Fibroblast of villous mesenchyme (primary cell): ENCODE measurements at regions not wholly inside any gene's neighbourhood (a gene's known extent, or its start where the extent isn't known, plus 50 kb on each side); places are given as distances from the start of the nearest gene placed in this dataset.
A peak's percentile ranks its signal among the peaks of the same experiment; 100 is the strongest.

Experiments used
- DNase-seq: peaks from one replicate; pipeline ENCODE4 v3.0.0-alpha.2; 2010; ENCODE audit warnings: low read depth
- H3K4me3 ChIP-seq: 2 replicates; pipeline ENCODE4 v1.5.1; 2011; ENCODE audit warnings: low read depth, mild to moderate bottlenecking, low read length
- CTCF ChIP-seq: IDR thresholded peaks from 2 replicates; pipeline ENCODE4 v1.5.1; 2012; ENCODE audit warnings: low read depth, mild to moderate bottlenecking, low read length; ENCODE audit not compliant: insufficient read depth

DNA sequence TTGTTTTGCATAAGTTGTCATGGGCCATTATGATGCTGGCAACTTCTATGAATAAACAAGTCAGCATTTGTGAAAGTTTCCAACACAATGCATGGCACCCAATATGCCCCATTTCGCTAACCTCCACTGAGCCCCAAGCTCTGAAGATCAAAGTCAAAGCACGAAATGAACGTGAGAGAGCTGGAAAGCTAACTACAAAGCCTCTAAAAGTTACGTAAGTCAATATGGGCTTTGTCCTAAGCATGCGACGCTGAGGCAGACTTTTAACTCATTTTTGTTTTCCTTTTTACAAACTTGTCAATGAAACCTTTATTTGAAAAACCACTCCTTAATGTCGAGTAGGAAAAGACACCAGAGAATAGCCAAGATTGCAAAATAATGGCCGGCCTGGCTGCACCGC, 131.6 kb upstream of the NUDT7 start:
- DNase-seq = no peak
- no peak overlapping the region for H3K4me3 ChIP-seq
- no peak for TF ChIP-seq CTCF

DNA sequence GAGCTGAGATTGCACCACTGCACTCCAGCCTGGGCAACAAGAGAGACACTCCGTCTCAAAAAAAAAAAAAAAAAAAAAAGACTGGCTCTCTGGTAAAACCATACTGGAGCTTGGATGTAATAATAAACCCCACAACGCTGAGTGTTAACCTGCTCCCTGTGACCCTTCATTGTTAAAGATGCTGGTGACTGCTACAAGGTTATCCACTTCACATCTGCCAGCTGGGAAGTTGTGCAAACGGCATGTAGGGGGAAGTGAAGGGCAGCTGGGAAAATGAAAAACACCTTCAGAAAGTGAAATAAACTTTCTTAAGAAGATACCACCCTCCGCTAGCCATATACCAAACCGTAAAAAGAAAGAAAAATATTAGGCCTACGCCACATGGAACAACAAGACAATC, 131.0 kb upstream of the NUDT7 start:
- no peak for DNase-seq
- no peak for TF ChIP-seq CTCF
- no peak overlapping the region for H3K4me3 ChIP-seq

DNA sequence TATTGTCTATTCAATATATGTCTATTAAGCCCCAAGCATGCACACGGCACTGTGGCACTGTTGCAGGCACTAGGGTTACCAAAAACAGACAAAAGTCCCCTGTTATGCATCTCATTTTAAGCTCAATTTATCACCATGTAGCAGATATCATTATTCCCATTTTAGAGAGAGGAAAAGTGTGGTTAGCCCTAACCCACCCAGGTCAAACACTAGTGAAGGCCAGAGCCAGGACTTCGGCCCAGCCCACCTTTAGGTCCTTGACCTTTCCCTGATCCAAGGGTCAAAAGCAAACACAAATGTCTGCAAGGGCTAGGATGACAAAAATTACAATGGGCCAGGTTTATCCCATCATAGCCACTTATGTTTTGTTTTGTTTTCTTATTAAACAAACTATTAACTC, 130.3 kb upstream of the NUDT7 start:
- H3K4me3 ChIP-seq = no peak overlapping the region
- TF ChIP-seq CTCF = no peak
- no peak for DNase-seq

DNA sequence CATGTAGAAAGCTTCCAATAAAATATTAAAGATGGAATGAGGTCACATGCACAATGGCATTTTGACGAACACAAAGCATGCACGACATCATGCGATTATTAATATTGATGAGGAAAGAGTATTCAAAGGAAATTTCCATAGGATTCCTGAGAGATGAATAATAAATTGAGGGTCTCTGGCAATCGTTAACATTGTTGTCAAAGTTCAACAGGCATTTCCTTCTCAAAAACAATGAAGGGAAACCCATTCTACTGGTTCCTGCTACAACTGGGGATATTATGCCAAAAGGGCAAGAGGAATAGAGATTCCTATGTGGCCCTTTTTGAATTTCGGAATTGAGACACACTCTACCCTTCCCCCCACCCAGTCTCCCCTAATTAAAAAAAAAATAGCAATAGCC, 128.3 kb upstream of the NUDT7 start:
- H3K4me3 ChIP-seq = no peak overlapping the region
- no peak for DNase-seq
- TF ChIP-seq CTCF = no peak

GRCh38 chr16:77594799-77595596, 127.3 kb upstream of the NUDT7 start:
- no peak for TF ChIP-seq CTCF
- DNase-seq = no peak
- H3K4me3 ChIP-seq = no peak overlapping the region

GRCh38 chr16:77596261-77596660, 126.1 kb upstream of the NUDT7 start:
- DNase-seq = peak; percentile 71
- TF ChIP-seq CTCF = no peak
- H3K4me3 ChIP-seq = no peak overlapping the region
